ENCODE measurements at regions not wholly inside any gene's neighbourhood (a gene's known extent, or its start where the extent isn't known, plus 50 kb on each side); places are given as distances from the start of the nearest gene placed in this dataset.

DNA sequence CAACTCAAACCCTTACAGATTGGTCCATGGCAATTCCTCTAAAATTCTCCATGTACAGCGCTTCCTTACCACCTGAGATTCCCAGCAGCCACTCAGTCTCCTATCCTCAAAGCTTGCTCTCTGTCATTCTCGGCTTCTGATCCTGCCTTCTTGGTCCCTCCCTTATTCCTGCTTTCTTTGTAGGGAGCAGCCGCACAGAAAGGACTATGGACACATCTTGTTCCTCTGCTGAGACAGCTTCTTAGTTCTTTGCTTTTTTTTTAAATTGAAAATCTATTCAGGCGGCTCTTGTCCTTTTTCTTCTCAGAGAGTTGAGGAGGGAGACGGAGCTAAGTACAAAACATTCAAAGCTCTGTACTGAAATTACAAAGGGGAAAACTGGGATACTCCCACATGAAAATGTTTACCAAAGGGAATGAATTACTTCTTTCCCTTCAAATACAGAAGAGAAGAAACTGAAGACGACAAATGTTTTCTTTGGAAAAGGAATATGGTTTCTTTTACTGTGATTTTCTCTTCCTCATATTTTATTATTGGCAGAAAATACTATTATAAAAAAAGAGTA is 285.1 kb downstream of the IL20RB start:
- TF ChIP-seq, protein P1, sequence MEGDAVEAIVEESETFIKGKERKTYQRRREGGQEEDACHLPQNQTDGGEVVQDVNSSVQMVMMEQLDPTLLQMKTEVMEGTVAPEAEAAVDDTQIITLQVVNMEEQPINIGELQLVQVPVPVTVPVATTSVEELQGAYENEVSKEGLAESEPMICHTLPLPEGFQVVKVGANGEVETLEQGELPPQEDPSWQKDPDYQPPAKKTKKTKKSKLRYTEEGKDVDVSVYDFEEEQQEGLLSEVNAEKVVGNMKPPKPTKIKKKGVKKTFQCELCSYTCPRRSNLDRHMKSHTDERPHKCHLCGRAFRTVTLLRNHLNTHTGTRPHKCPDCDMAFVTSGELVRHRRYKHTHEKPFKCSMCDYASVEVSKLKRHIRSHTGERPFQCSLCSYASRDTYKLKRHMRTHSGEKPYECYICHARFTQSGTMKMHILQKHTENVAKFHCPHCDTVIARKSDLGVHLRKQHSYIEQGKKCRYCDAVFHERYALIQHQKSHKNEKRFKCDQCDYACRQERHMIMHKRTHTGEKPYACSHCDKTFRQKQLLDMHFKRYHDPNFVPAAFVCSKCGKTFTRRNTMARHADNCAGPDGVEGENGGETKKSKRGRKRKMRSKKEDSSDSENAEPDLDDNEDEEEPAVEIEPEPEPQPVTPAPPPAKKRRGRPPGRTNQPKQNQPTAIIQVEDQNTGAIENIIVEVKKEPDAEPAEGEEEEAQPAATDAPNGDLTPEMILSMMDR (IDR thresholded peaks at IDR 0.05), result no peak
- TF ChIP-seq, protein P2, sequence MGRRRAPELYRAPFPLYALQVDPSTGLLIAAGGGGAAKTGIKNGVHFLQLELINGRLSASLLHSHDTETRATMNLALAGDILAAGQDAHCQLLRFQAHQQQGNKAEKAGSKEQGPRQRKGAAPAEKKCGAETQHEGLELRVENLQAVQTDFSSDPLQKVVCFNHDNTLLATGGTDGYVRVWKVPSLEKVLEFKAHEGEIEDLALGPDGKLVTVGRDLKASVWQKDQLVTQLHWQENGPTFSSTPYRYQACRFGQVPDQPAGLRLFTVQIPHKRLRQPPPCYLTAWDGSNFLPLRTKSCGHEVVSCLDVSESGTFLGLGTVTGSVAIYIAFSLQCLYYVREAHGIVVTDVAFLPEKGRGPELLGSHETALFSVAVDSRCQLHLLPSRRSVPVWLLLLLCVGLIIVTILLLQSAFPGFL (CRISPR knock-in tag; IDR thresholded peaks at IDR 0.05; ENCODE audit: borderline replicate concordance), result no peak
- TF ChIP-seq ZNF121 (CRISPR knock-in tag; IDR thresholded peaks at IDR 0.05) (no peak), GRHL2 (CRISPR knock-in tag; IDR thresholded peaks at IDR 0.05; ENCODE audit: insufficient replicate concordance, severe bottlenecking) (no peak), CREB1 (CRISPR knock-in tag; IDR thresholded peaks at IDR 0.05) (no peak), FOXJ3 (CRISPR knock-in tag; IDR thresholded peaks at IDR 0.05; ENCODE audit: borderline replicate concordance) (no peak), ZNF232 (CRISPR knock-in tag; IDR thresholded peaks at IDR 0.05) (no peak)
- TF ChIP-seq, protein P3, sequence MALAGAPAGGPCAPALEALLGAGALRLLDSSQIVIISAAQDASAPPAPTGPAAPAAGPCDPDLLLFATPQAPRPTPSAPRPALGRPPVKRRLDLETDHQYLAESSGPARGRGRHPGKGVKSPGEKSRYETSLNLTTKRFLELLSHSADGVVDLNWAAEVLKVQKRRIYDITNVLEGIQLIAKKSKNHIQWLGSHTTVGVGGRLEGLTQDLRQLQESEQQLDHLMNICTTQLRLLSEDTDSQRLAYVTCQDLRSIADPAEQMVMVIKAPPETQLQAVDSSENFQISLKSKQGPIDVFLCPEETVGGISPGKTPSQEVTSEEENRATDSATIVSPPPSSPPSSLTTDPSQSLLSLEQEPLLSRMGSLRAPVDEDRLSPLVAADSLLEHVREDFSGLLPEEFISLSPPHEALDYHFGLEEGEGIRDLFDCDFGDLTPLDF (CRISPR knock-in tag; IDR thresholded peaks at IDR 0.05), result no peak

Measured in WTC11 (cell line).